ENCODE measurements at regions not wholly inside any gene's neighbourhood (a gene's known extent, or its start where the extent isn't known, plus 50 kb on each side); places are given as distances from the start of the nearest gene placed in this dataset.

GRCh38 chr6:79797912-79798311, 149.4 kb downstream of the ELOVL4 start:
- intact Hi-C loops (cut with DNase I): no loop called here
- DNase-seq (ENCODE audit: extremely low spot score): no peak
- Histone ChIP-seq H3K9me3 (no peaks in the 10 kb centered on the region), H3K27me3 (no peaks in the 10 kb centered on the region), H3K36me3 (no peaks in the 10 kb centered on the region), H3K4me1 (no peaks in the 10 kb centered on the region), H3K27ac (replicated peaks in 1 of 4) (no peak overlapping the region), H3K4me3 (no peak overlapping the region)
- no peak for TF ChIP-seq POLR2A (IDR thresholded peaks at IDR 0.05; ENCODE audit: low read depth)
- TF ChIP-seq POLR2AphosphoS5 (IDR thresholded peaks at IDR 0.05): no peak
- TF ChIP-seq CTCF (IDR thresholded peaks at IDR 0.05): no peak
- no peak for TF ChIP-seq EP300 (IDR thresholded peaks at IDR 0.05)
- WGBS: 80% methylated on average over 2 of the region's 2 CpGs

- H3K4me3 ChIP-seq: no peak overlapping the region
- no peaks in the 10 kb centered on the region for H3K27me3 ChIP-seq
- no peaks in the 10 kb centered on the region for H3K4me1 ChIP-seq
- no peak overlapping the region for H3K27ac ChIP-seq (replicated peaks in 1 of 4)
- no peak for TF ChIP-seq EP300 (IDR thresholded peaks at IDR 0.05)
- no peak for TF ChIP-seq POLR2A (IDR thresholded peaks at IDR 0.05; ENCODE audit: low read depth)
- TF ChIP-seq POLR2AphosphoS5 (IDR thresholded peaks at IDR 0.05): no peak
- no peak for TF ChIP-seq CTCF (IDR thresholded peaks at IDR 0.05)
- WGBS: 70% methylated on average over 3 of the region's 3 CpGs
- intact Hi-C loops (cut with DNase I): no loop called here
- peak; percentile 53 for DNase-seq (ENCODE audit: extremely low spot score)
- H3K9me3 ChIP-seq: no peaks in the 10 kb centered on the region
- no peaks in the 10 kb centered on the region for H3K36me3 ChIP-seq
These were observed 150.1 kb downstream of the ELOVL4 start for GRCh38 chr6:79797163-79797764.

GRCh38 chr6:79796197-79796596, 151.2 kb downstream of the ELOVL4 start:
- no peak overlapping the region for H3K4me3 ChIP-seq
- H3K4me1 ChIP-seq: no peaks in the 10 kb centered on the region
- no peak overlapping the region for H3K27ac ChIP-seq (replicated peaks in 1 of 4)
- DNase-seq (ENCODE audit: extremely low spot score): no peak
- H3K9me3 ChIP-seq: no peaks in the 10 kb centered on the region
- H3K36me3 ChIP-seq: no peaks in the 10 kb centered on the region
- no peak for TF ChIP-seq EP300 (IDR thresholded peaks at IDR 0.05)
- TF ChIP-seq POLR2A (IDR thresholded peaks at IDR 0.05; ENCODE audit: low read depth): no peak
- TF ChIP-seq CTCF (IDR thresholded peaks at IDR 0.05): no peak
- TF ChIP-seq POLR2AphosphoS5 (IDR thresholded peaks at IDR 0.05): no peak
- 71% methylated on average over 2 of the region's 2 CpGs for WGBS
- no peaks in the 10 kb centered on the region for H3K27me3 ChIP-seq
- intact Hi-C loops (cut with DNase I): no loop called here

- intact Hi-C loops (cut with DNase I): no loop called here
- 82% methylated on average over 5 of the region's 5 CpGs for whole genome bisulfite sequencing
- no peaks in the 10 kb centered on the region for H3K36me3 ChIP-seq
- no peaks in the 10 kb centered on the region for H3K27me3 ChIP-seq
- peak; percentile 21 for DNase-seq (ENCODE audit: extremely low spot score)
- no peaks in the 10 kb centered on the region for H3K4me1 ChIP-seq
- no peak overlapping the region for H3K27ac ChIP-seq (replicated peaks in 1 of 4)
- no peak overlapping the region for H3K4me3 ChIP-seq
- H3K9me3 ChIP-seq: no peaks in the 10 kb centered on the region
- TF ChIP-seq CTCF (IDR thresholded peaks at IDR 0.05) (no peak), POLR2A (IDR thresholded peaks at IDR 0.05; ENCODE audit: low read depth) (no peak), EP300 (IDR thresholded peaks at IDR 0.05) (no peak), POLR2AphosphoS5 (IDR thresholded peaks at IDR 0.05) (no peak)
These were observed 157.5 kb downstream of the ELOVL4 start for GRCh38 chr6:79789896-79790295.

GRCh38 chr6:79788756-79789155, 157.6 kb downstream of the SH3BGRL2 start:
- Histone ChIP-seq H3K4me3 (no peak overlapping the region), H3K27ac (replicated peaks in 1 of 4) (no peak overlapping the region), H3K36me3 (no peaks in the 10 kb centered on the region), H3K9me3 (no peaks in the 10 kb centered on the region), H3K4me1 (no peaks in the 10 kb centered on the region), H3K27me3 (no peaks in the 10 kb centered on the region)
- peak; percentile 12 for DNase-seq (ENCODE audit: extremely low spot score)
- intact Hi-C loops (cut with DNase I): no loop called here
- WGBS: 33% methylated on average over 1 of the region's 1 CpG
- TF ChIP-seq CTCF (IDR thresholded peaks at IDR 0.05) (no peak), EP300 (IDR thresholded peaks at IDR 0.05) (no peak), POLR2AphosphoS5 (IDR thresholded peaks at IDR 0.05) (no peak), POLR2A (IDR thresholded peaks at IDR 0.05; ENCODE audit: low read depth) (no peak)
